ENCODE measurements at regions not wholly inside any gene's neighbourhood (a gene's known extent, or its start where the extent isn't known, plus 50 kb on each side); places are given as distances from the start of the nearest gene placed in this dataset.

GRCh38 chr20:60573003-60573680 is 614.9 kb downstream of the CDH26 start:
- no peaks in the 10 kb centered on the region for H3K27me3 ChIP-seq

GRCh38 chr20:60576236-60576635 is 618.0 kb downstream of the CDH26 start:
- no peak for DNase-seq
- H3K27me3 ChIP-seq, result no peaks in the 10 kb centered on the region
- no peak overlapping the region for H3K4me3 ChIP-seq (ENCODE audit: low read depth, low read length)
- H3K9me3 ChIP-seq, result no peaks in the 10 kb centered on the region
- H3K36me3 ChIP-seq, result no peaks in the 10 kb centered on the region
- no peak for TF ChIP-seq CTCF (IDR thresholded peaks at IDR 0.05; ENCODE audit: low read depth, low read length)
- H3K4me1 ChIP-seq, result no peaks in the 10 kb centered on the region

More at GRCh38 chr20:60573003-60573680, 614.9 kb downstream of the CDH26 start:
- Histone ChIP-seq H3K9me3 (no peaks in the 10 kb centered on the region), H3K4me1 (no peaks in the 10 kb centered on the region), H3K36me3 (no peaks in the 10 kb centered on the region), H3K4me3 (ENCODE audit: low read depth, low read length) (no peak overlapping the region)
- no peak for TF ChIP-seq CTCF (IDR thresholded peaks at IDR 0.05; ENCODE audit: low read depth, low read length)
- DNase-seq, result no peak

- H3K9me3 ChIP-seq, result no peaks in the 10 kb centered on the region
- no peaks in the 10 kb centered on the region for H3K4me1 ChIP-seq
- no peaks in the 10 kb centered on the region for H3K36me3 ChIP-seq
- DNase-seq, result no peak
- no peak overlapping the region for H3K4me3 ChIP-seq (ENCODE audit: low read depth, low read length)
- no peaks in the 10 kb centered on the region for H3K27me3 ChIP-seq
- no peak for TF ChIP-seq CTCF (IDR thresholded peaks at IDR 0.05; ENCODE audit: low read depth, low read length)
Measured at GRCh38 chr20:60579941-60580515, 621.8 kb downstream of the CDH26 start.

GRCh38 chr20:60581606-60582115 is 623.4 kb downstream of the CDH26 start:
- H3K9me3 ChIP-seq, result no peaks in the 10 kb centered on the region
- no peak for DNase-seq
- no peak overlapping the region for H3K4me3 ChIP-seq (ENCODE audit: low read depth, low read length)
- H3K27me3 ChIP-seq, result no peaks in the 10 kb centered on the region
- no peaks in the 10 kb centered on the region for H3K4me1 ChIP-seq
- H3K36me3 ChIP-seq, result no peaks in the 10 kb centered on the region
- TF ChIP-seq CTCF (IDR thresholded peaks at IDR 0.05; ENCODE audit: low read depth, low read length), result no peak

GRCh38 chr20:60583741-60584140 is 625.5 kb downstream of the CDH26 start:
- Histone ChIP-seq H3K4me3 (ENCODE audit: low read depth, low read length) (no peak overlapping the region), H3K9me3 (no peaks in the 10 kb centered on the region), H3K4me1 (no peaks in the 10 kb centered on the region), H3K36me3 (no peaks in the 10 kb centered on the region), H3K27me3 (no peaks in the 10 kb centered on the region)
- no peak for TF ChIP-seq CTCF (IDR thresholded peaks at IDR 0.05; ENCODE audit: low read depth, low read length)
- no peak for DNase-seq

- DNase-seq, result no peak
- Histone ChIP-seq H3K9me3 (no peaks in the 10 kb centered on the region), H3K4me1 (no peaks in the 10 kb centered on the region), H3K27me3 (no peaks in the 10 kb centered on the region), H3K4me3 (ENCODE audit: low read depth, low read length) (no peak overlapping the region), H3K36me3 (no peaks in the 10 kb centered on the region)
- TF ChIP-seq CTCF (IDR thresholded peaks at IDR 0.05; ENCODE audit: low read depth, low read length), result no peak
Measured at GRCh38 chr20:60584221-60584620, 626.0 kb downstream of the CDH26 start.
